Endothelial cell of umbilical vein (primary cell): ENCODE measurements at regions not wholly inside any gene's neighbourhood (a gene's known extent, or its start where the extent isn't known, plus 50 kb on each side); places are given as distances from the start of the nearest gene placed in this dataset.

Experiments
- BruUV-seq: library from RNA; stranded (reverse); fragments of 400-500 nt; replicated peaks from 2 replicates; lab custom pipeline; 2021; lab: Mats Ljungman, UMichigan
- CTCF ChIA-PET: fragments of 300-600, 350-600 bp; sonication (Branson Sonifier 250); formaldehyde crosslinking; loops from one replicate; lab custom pipeline; 2021; ENCODE audit warnings: antibody characterized with exemption, inconsistent platforms; lab: Charles Lee
- POLR2A ChIA-PET: fragments of 300-600, 350-600 bp; sonication (Branson Sonifier 250); formaldehyde crosslinking; loops from one replicate; lab custom pipeline; 2021; ENCODE audit warnings: antibody characterized with exemption, inconsistent platforms; lab: Charles Lee
- DNase-seq: peaks from one replicate; pipeline ENCODE4 v3.0.0-alpha.2; 2011; ENCODE audit warnings: low read depth, low spot score
- FAIRE-seq: peaks from 2 replicates; lab custom pipeline; 2011; peaks lifted over from hg19 to GRCh38; lab: Jason Lieb, UNC
- H2AFZ ChIP-seq: 2 replicates; pipeline ENCODE4 v1.6.0; 2012; ENCODE audit warnings: low read depth, low read length, control low read depth, inconsistent platforms
- H3K27ac ChIP-seq: 2 replicates; pipeline ENCODE4 v1.5.1; 2011; ENCODE audit warnings: low read depth, mild to moderate bottlenecking, control low read depth, low read length, moderate library complexity; ENCODE audit not compliant: insufficient read depth
- H3K27me3 ChIP-seq, 2 experiments: 2 replicates each; pipeline versions ENCODE4 v1.6.0 to v1.6.1; 2011; ENCODE audit warnings: low read length in 2 of 2, mixed read lengths in 1 of 2; ENCODE audit not compliant: control insufficient read depth in 2 of 2, insufficient read depth in 2 of 2
- H3K36me3 ChIP-seq, 2 experiments: 2 replicates in 1 of 2; 3 replicates in 1 of 2; pipeline ENCODE4 v1.5.1; 2011; ENCODE audit warnings: low read length in 2 of 2, mild to moderate bottlenecking in 1 of 2, moderate library complexity in 1 of 2; ENCODE audit not compliant: control insufficient read depth in 2 of 2, insufficient read depth in 2 of 2; ENCODE audit errors: extremely low read depth in 1 of 2
- H3K4me1 ChIP-seq: 3 replicates; pipeline ENCODE4 v1.5.1; 2011; ENCODE audit warnings: mild to moderate bottlenecking, low read length; ENCODE audit not compliant: control insufficient read depth, insufficient read depth; ENCODE audit errors: extremely low read depth
- H3K4me2 ChIP-seq: 2 replicates; pipeline ENCODE4 v1.6.1; 2011; ENCODE audit warnings: low read length, control low read depth, mixed read lengths; ENCODE audit not compliant: insufficient read depth
- H3K4me3 ChIP-seq, 3 experiments: fragments of 200-600 bp in 1 of 3; sonication (generic), shearing (Covaris generic) in 1 of 3; replicated peaks in 1 of 3; 2 replicates each; pipeline ENCODE4 v1.5.1; 2011 to 2016; ENCODE audit warnings: control low read depth in 3 of 3, low read length in 3 of 3, mild to moderate bottlenecking in 2 of 3, inconsistent platforms in 1 of 3, low read depth in 1 of 3, moderate library complexity in 1 of 3; ENCODE audit not compliant: insufficient read depth in 1 of 3
- H3K79me2 ChIP-seq: 2 replicates; pipeline ENCODE4 v1.6.0; 2012; ENCODE audit warnings: low read length, inconsistent platforms; ENCODE audit not compliant: control insufficient read depth, insufficient read depth
- H3K9ac ChIP-seq: replicated peaks from 2 replicates; pipeline ENCODE3; 2011; ENCODE audit warnings: low read length, control low read depth; ENCODE audit not compliant: insufficient read depth; ENCODE audit errors: extremely low read depth
- H3K9me1 ChIP-seq: replicated peaks from 3 replicates; pipeline ENCODE4 v1.6.0; 2011; ENCODE audit warnings: mild to moderate bottlenecking, low read length; ENCODE audit not compliant: control insufficient read depth, insufficient read depth; ENCODE audit errors: extremely low read depth
- H3K9me3 ChIP-seq: replicated peaks from 2 replicates; pipeline ENCODE4 v1.5.1; 2012; ENCODE audit warnings: low read length, inconsistent platforms; ENCODE audit not compliant: control insufficient read depth, insufficient read depth
- H4K20me1 ChIP-seq: replicated peaks from 2 replicates; pipeline ENCODE3; 2011; ENCODE audit warnings: mild to moderate bottlenecking, low read length; ENCODE audit not compliant: control insufficient read depth, insufficient read depth; ENCODE audit errors: extremely low read depth
- CTCF ChIP-seq, 2 donors: IDR thresholded peaks; 1 replicate in 1 of 2; 2 replicates in 1 of 2; pipeline ENCODE4 v1.5.1; 2011; ENCODE audit warnings: low read length in 2 of 2, mild to moderate bottlenecking in 2 of 2, moderate library complexity in 2 of 2, control low read depth in 1 of 2, inconsistent platforms in 1 of 2, low read depth in 1 of 2; ENCODE audit not compliant: insufficient read depth in 1 of 2; ENCODE audit errors: extremely low read depth in 1 of 2
- EZH2 ChIP-seq: IDR thresholded peaks from 2 replicates; pipeline ENCODE4 v1.6.1; 2012; ENCODE audit warnings: borderline replicate concordance, low read depth, mild to moderate bottlenecking, moderate library complexity, low read length, inconsistent platforms; ENCODE audit not compliant: severe bottlenecking
- FOS ChIP-seq: IDR thresholded peaks from 2 replicates; pipeline ENCODE4 v1.6.1; 2011; ENCODE audit warnings: mild to moderate bottlenecking, low read length, moderate library complexity, borderline replicate concordance; ENCODE audit not compliant: insufficient read depth
- GATA2 ChIP-seq: IDR thresholded peaks from 2 replicates; pipeline ENCODE4 v1.7.0; 2011; ENCODE audit warnings: low read depth, mild to moderate bottlenecking, moderate library complexity, mixed read lengths, low read length; ENCODE audit not compliant: insufficient read length, insufficient read depth
- JUN ChIP-seq: IDR thresholded peaks from 2 replicates; pipeline ENCODE4 v1.6.1; 2011; ENCODE audit warnings: borderline replicate concordance, low read depth; ENCODE audit not compliant: insufficient read length, insufficient read depth
- MAX ChIP-seq: IDR thresholded peaks from 2 replicates; pipeline ENCODE4 v1.6.1; 2011; ENCODE audit not compliant: insufficient read depth, insufficient read length
- MYC ChIP-seq: IDR thresholded peaks from one replicate; pipeline ENCODE4 v1.6.1; 2011; ENCODE audit warnings: mild to moderate bottlenecking, low read depth, low read length
- POLR2A ChIP-seq: IDR thresholded peaks from 2 replicates; pipeline ENCODE4 v1.6.1; 2012; ENCODE audit warnings: low read depth, mild to moderate bottlenecking, control low read depth, low read length
- POLR2AphosphoS5 ChIP-seq: IDR thresholded peaks from 2 replicates; pipeline ENCODE4 v1.6.1; 2012; ENCODE audit warnings: low read depth, mild to moderate bottlenecking, control low read depth, low read length, moderate library complexity; ENCODE audit not compliant: insufficient read depth
- dilution Hi-C: fragments of 300-500 bp; cut with MboI; formaldehyde crosslinking; loops from one replicate; pipeline ENCODE4 v1.15.0; 2019; ENCODE audit warnings: low sequenced_read_pairs; ENCODE audit not compliant: extremely low pct_ligation_motif_present
- intact Hi-C: fragments of 100-400 bp; cut with micrococcal nuclease; formaldehyde crosslinking; loops from one replicate; pipeline ENCODE4 v1.10.0; 2022

- Histone ChIP-seq H3K27ac (no peak overlapping the region), H2AFZ (no peak overlapping the region), H3K4me3 (no peak overlapping the region), H3K4me1 (no peaks in the 10 kb centered on the region), H3K9me1 (no peaks in the 10 kb centered on the region), H3K9ac (no peak overlapping the region), H3K27me3 (no peaks in the 10 kb centered on the region), H4K20me1 (no peaks in the 10 kb centered on the region), H3K9me3 (no peaks in the 10 kb centered on the region), H3K36me3 (no peaks in the 10 kb centered on the region), H3K79me2 (no peaks in the 10 kb centered on the region), H3K4me2 (no peak overlapping the region)
- dilution Hi-C loops = no loop called here
- intact Hi-C loops = no loop called here
- no TSS peak for BruUV-seq
- DNase-seq (no peak), FAIRE-seq (no peak)
- ChIA-PET CTCF (interaction anchor here (1.1 kb wide), 1 partner anchor 912 kb away, joined by 5 read pairs; no protein-coding TSS in a partner anchor), POLR2A (no interaction called here)
- TF ChIP-seq POLR2AphosphoS5 = no peak
- no peak for TF ChIP-seq POLR2A
- no peak for TF ChIP-seq GATA2
- TF ChIP-seq EZH2 = no peak
- no peak for TF ChIP-seq JUN
- no peak for TF ChIP-seq FOS
- no peak for TF ChIP-seq CTCF (IDR thresholded peaks at IDR 0.05; ENCODE audit: extremely low read depth in 1 of 2, insufficient read depth in 1 of 2, low read depth in 1 of 2, low read length in 2 of 2)
- TF ChIP-seq MAX = no peak
- no peak for TF ChIP-seq MYC
These were observed 491.5 kb downstream of the NYAP2 start for GRCh38 chr2:225891013-225891412.
